ENCODE measurements at regions not wholly inside any gene's neighbourhood (a gene's known extent, or its start where the extent isn't known, plus 50 kb on each side); places are given as distances from the start of the nearest gene placed in this dataset.

GRCh38 chr21:23308741-23309140, 2298.5 kb downstream of the MRPL39 start:
- Histone ChIP-seq H3K27ac (ENCODE audit: low read depth, low read length) (no peak overlapping the region), H3K4me1 (ENCODE audit: insufficient read depth, low read length) (no peaks in the 10 kb centered on the region), H3K9me3 (ENCODE audit: control insufficient read depth in 1 of 2, low read length in 2 of 2) (no peaks in the 10 kb centered on the region), H3K27me3 (ENCODE audit: insufficient read depth, low read length) (no peaks in the 10 kb centered on the region), H3K4me3 (ENCODE audit: low read length in 2 of 2) (no peak overlapping the region), H3K36me3 (ENCODE audit: insufficient read depth, low read length) (no peaks in the 10 kb centered on the region)
- H3K27me3 Mint-ChIP-seq, result no peaks in the 10 kb centered on the region
- H3K4me1 Mint-ChIP-seq, result no peaks in the 10 kb centered on the region
- CTCF ChIA-PET (ENCODE audit: partially characterized antibody), result no interaction called here
- H3K36me3 Mint-ChIP-seq, result no peaks in the 10 kb centered on the region
- no peak overlapping the region for H3K4me3 Mint-ChIP-seq
- DNase-seq, result no peak
- no peak overlapping the region for H3K27ac Mint-ChIP-seq
- intact Hi-C loops (cut with micrococcal nuclease), result no loop called here
- POLR2A ChIA-PET (ENCODE audit: partially characterized antibody), result no interaction called here
- peaks cover 0 to 8% (median 0%) of the 10 kb centered on the region in 8 donors for H3K9me3 Mint-ChIP-seq

GRCh38 chr21:23307065-23307464, 2300.2 kb downstream of the MRPL39 start:
- Mint-ChIP-seq H3K27ac (no peak overlapping the region), H3K27me3 (no peaks in the 10 kb centered on the region), H3K36me3 (no peaks in the 10 kb centered on the region), H3K4me1 (no peaks in the 10 kb centered on the region), H3K9me3 (peaks cover 0 to 11% (median 2%) of the 10 kb centered on the region in 8 donors), H3K4me3 (no peak overlapping the region)
- no peak overlapping the region for H3K4me3 ChIP-seq (ENCODE audit: low read length in 2 of 2)
- H3K27me3 ChIP-seq (ENCODE audit: insufficient read depth, low read length), result no peaks in the 10 kb centered on the region
- ChIA-PET CTCF (ENCODE audit: partially characterized antibody) (no interaction called here), POLR2A (ENCODE audit: partially characterized antibody) (no interaction called here)
- no peaks in the 10 kb centered on the region for H3K36me3 ChIP-seq (ENCODE audit: insufficient read depth, low read length)
- no peak for DNase-seq
- intact Hi-C loops (cut with micrococcal nuclease), result no loop called here
- no peak overlapping the region for H3K27ac ChIP-seq (ENCODE audit: low read depth, low read length)
- no peaks in the 10 kb centered on the region for H3K9me3 ChIP-seq (ENCODE audit: control insufficient read depth in 1 of 2, low read length in 2 of 2)
- H3K4me1 ChIP-seq (ENCODE audit: insufficient read depth, low read length), result no peaks in the 10 kb centered on the region

- ChIA-PET CTCF (ENCODE audit: partially characterized antibody) (no interaction called here), POLR2A (ENCODE audit: partially characterized antibody) (no interaction called here)
- Mint-ChIP-seq H3K9me3 (peaks cover under 1 to 20% (median 6%) of the 10 kb centered on the region in 8 donors), H3K36me3 (no peaks in the 10 kb centered on the region), H3K4me1 (no peaks in the 10 kb centered on the region), H3K27ac (no peak overlapping the region), H3K27me3 (no peaks in the 10 kb centered on the region), H3K4me3 (no peak overlapping the region)
- Histone ChIP-seq H3K4me3 (ENCODE audit: low read length in 2 of 2) (no peak overlapping the region), H3K27me3 (ENCODE audit: insufficient read depth, low read length) (no peaks in the 10 kb centered on the region), H3K36me3 (ENCODE audit: insufficient read depth, low read length) (no peaks in the 10 kb centered on the region), H3K4me1 (ENCODE audit: insufficient read depth, low read length) (no peaks in the 10 kb centered on the region), H3K9me3 (ENCODE audit: control insufficient read depth in 1 of 2, low read length in 2 of 2) (no peaks in the 10 kb centered on the region), H3K27ac (ENCODE audit: low read depth, low read length) (no peak overlapping the region)
- DNase-seq, result no peak
- intact Hi-C loops (cut with micrococcal nuclease), result no loop called here
Observed at GRCh38 chr21:23292292-23292691, 2294.1 kb downstream of the NCAM2 start.

- Mint-ChIP-seq H3K4me3 (no peak overlapping the region), H3K27me3 (no peaks in the 10 kb centered on the region), H3K27ac (no peak overlapping the region), H3K36me3 (no peaks in the 10 kb centered on the region), H3K9me3 (peaks cover 0 to 14% (median 4%) of the 10 kb centered on the region in 8 donors), H3K4me1 (no peaks in the 10 kb centered on the region)
- H3K4me3 ChIP-seq (ENCODE audit: low read length in 2 of 2), result no peak overlapping the region
- no peaks in the 10 kb centered on the region for H3K4me1 ChIP-seq (ENCODE audit: insufficient read depth, low read length)
- H3K36me3 ChIP-seq (ENCODE audit: insufficient read depth, low read length), result no peaks in the 10 kb centered on the region
- no peaks in the 10 kb centered on the region for H3K9me3 ChIP-seq (ENCODE audit: control insufficient read depth in 1 of 2, low read length in 2 of 2)
- H3K27me3 ChIP-seq (ENCODE audit: insufficient read depth, low read length), result no peaks in the 10 kb centered on the region
- POLR2A ChIA-PET (ENCODE audit: partially characterized antibody), result no interaction called here
- CTCF ChIA-PET (ENCODE audit: partially characterized antibody), result no interaction called here
- no peak overlapping the region for H3K27ac ChIP-seq (ENCODE audit: low read depth, low read length)
- DNase-seq, result no peak
- intact Hi-C loops (cut with micrococcal nuclease), result no loop called here
Observed at GRCh38 chr21:23281917-23282316, 2283.7 kb downstream of the NCAM2 start.

GRCh38 chr21:23249760-23250159, 2251.6 kb downstream of the NCAM2 start:
- Mint-ChIP-seq H3K27me3 (no peaks in the 10 kb centered on the region), H3K36me3 (no peaks in the 10 kb centered on the region), H3K4me3 (no peak overlapping the region), H3K4me1 (no peaks in the 10 kb centered on the region), H3K27ac (no peak overlapping the region), H3K9me3 (peaks cover 0 to 9% (median under 1%) of the 10 kb centered on the region in 8 donors)
- ChIA-PET POLR2A (ENCODE audit: partially characterized antibody) (no interaction called here), CTCF (ENCODE audit: partially characterized antibody) (no interaction called here)
- H3K27ac ChIP-seq (ENCODE audit: low read depth, low read length), result no peak overlapping the region
- H3K4me3 ChIP-seq (ENCODE audit: low read length in 2 of 2), result no peak overlapping the region
- no peaks in the 10 kb centered on the region for H3K4me1 ChIP-seq (ENCODE audit: insufficient read depth, low read length)
- H3K27me3 ChIP-seq (ENCODE audit: insufficient read depth, low read length), result no peaks in the 10 kb centered on the region
- no peaks in the 10 kb centered on the region for H3K36me3 ChIP-seq (ENCODE audit: insufficient read depth, low read length)
- intact Hi-C loops (cut with micrococcal nuclease), result no loop called here
- H3K9me3 ChIP-seq (ENCODE audit: control insufficient read depth in 1 of 2, low read length in 2 of 2), result no peaks in the 10 kb centered on the region
- no peak for DNase-seq

GRCh38 chr21:23247334-23247733, 2249.1 kb downstream of the NCAM2 start:
- Mint-ChIP-seq H3K27ac (no peak overlapping the region), H3K4me3 (no peak overlapping the region), H3K36me3 (no peaks in the 10 kb centered on the region), H3K9me3 (peaks cover 0 to 6% (median under 1%) of the 10 kb centered on the region in 8 donors), H3K27me3 (no peaks in the 10 kb centered on the region), H3K4me1 (no peaks in the 10 kb centered on the region)
- POLR2A ChIA-PET (ENCODE audit: partially characterized antibody), result no interaction called here
- H3K36me3 ChIP-seq (ENCODE audit: insufficient read depth, low read length), result no peaks in the 10 kb centered on the region
- H3K4me3 ChIP-seq (ENCODE audit: low read length in 2 of 2), result no peak overlapping the region
- DNase-seq, result no peak
- H3K9me3 ChIP-seq (ENCODE audit: control insufficient read depth in 1 of 2, low read length in 2 of 2), result no peaks in the 10 kb centered on the region
- CTCF ChIA-PET (ENCODE audit: partially characterized antibody), result no interaction called here
- no peaks in the 10 kb centered on the region for H3K27me3 ChIP-seq (ENCODE audit: insufficient read depth, low read length)
- no peaks in the 10 kb centered on the region for H3K4me1 ChIP-seq (ENCODE audit: insufficient read depth, low read length)
- H3K27ac ChIP-seq (ENCODE audit: low read depth, low read length), result no peak overlapping the region
- intact Hi-C loops (cut with micrococcal nuclease), result no loop called here

- H3K36me3 Mint-ChIP-seq, result no peaks in the 10 kb centered on the region
- DNase-seq, result no peak
- no peaks in the 10 kb centered on the region for H3K4me1 ChIP-seq (ENCODE audit: insufficient read depth, low read length)
- no peaks in the 10 kb centered on the region for H3K4me1 Mint-ChIP-seq
- CTCF ChIA-PET (ENCODE audit: partially characterized antibody), result no interaction called here
- peaks cover 0 to 10% (median 2%) of the 10 kb centered on the region in 8 donors for H3K9me3 Mint-ChIP-seq
- no peak overlapping the region for H3K4me3 ChIP-seq (ENCODE audit: low read length in 2 of 2)
- intact Hi-C loops (cut with micrococcal nuclease), result no loop called here
- H3K27me3 Mint-ChIP-seq, result no peaks in the 10 kb centered on the region
- H3K4me3 Mint-ChIP-seq, result no peak overlapping the region
- H3K36me3 ChIP-seq (ENCODE audit: insufficient read depth, low read length), result no peaks in the 10 kb centered on the region
- H3K9me3 ChIP-seq (ENCODE audit: control insufficient read depth in 1 of 2, low read length in 2 of 2), result no peaks in the 10 kb centered on the region
- no peaks in the 10 kb centered on the region for H3K27me3 ChIP-seq (ENCODE audit: insufficient read depth, low read length)
- no peak overlapping the region for H3K27ac ChIP-seq (ENCODE audit: low read depth, low read length)
- POLR2A ChIA-PET (ENCODE audit: partially characterized antibody), result no interaction called here
- no peak overlapping the region for H3K27ac Mint-ChIP-seq
Observed at GRCh38 chr21:23245255-23245654, 2247.0 kb downstream of the NCAM2 start.

- Histone ChIP-seq H3K4me3 (ENCODE audit: low read length in 2 of 2) (no peak overlapping the region), H3K4me1 (ENCODE audit: insufficient read depth, low read length) (no peaks in the 10 kb centered on the region), H3K27ac (ENCODE audit: low read depth, low read length) (no peak overlapping the region), H3K36me3 (ENCODE audit: insufficient read depth, low read length) (no peaks in the 10 kb centered on the region), H3K9me3 (ENCODE audit: control insufficient read depth in 1 of 2, low read length in 2 of 2) (no peaks in the 10 kb centered on the region), H3K27me3 (ENCODE audit: insufficient read depth, low read length) (no peaks in the 10 kb centered on the region)
- intact Hi-C loops (cut with micrococcal nuclease), result no loop called here
- H3K4me3 Mint-ChIP-seq, result no peak overlapping the region
- H3K27me3 Mint-ChIP-seq, result no peaks in the 10 kb centered on the region
- peaks cover 0 to 9% (median 2%) of the 10 kb centered on the region in 8 donors for H3K9me3 Mint-ChIP-seq
- no peaks in the 10 kb centered on the region for H3K4me1 Mint-ChIP-seq
- POLR2A ChIA-PET (ENCODE audit: partially characterized antibody), result no interaction called here
- CTCF ChIA-PET (ENCODE audit: partially characterized antibody), result no interaction called here
- no peak overlapping the region for H3K27ac Mint-ChIP-seq
- DNase-seq, result no peak
- H3K36me3 Mint-ChIP-seq, result no peaks in the 10 kb centered on the region
Observed at GRCh38 chr21:23223882-23224281, 2225.7 kb downstream of the NCAM2 start.

Measured in CD4-positive, alpha-beta memory T cell (primary cell).